Fibroblast of pulmonary artery (primary cell): ENCODE measurements at regions not wholly inside any gene's neighbourhood (a gene's known extent, or its start where the extent isn't known, plus 50 kb on each side); places are given as distances from the start of the nearest gene placed in this dataset.
A peak's percentile ranks its signal among the peaks of the same experiment; 100 is the strongest.

Experiments
- DNase-seq: peaks from one replicate; pipeline ENCODE4 v3.0.0-alpha.2; 2010; ENCODE audit warnings: low read depth
- H3K4me3 ChIP-seq: replicated peaks from 2 replicates; pipeline ENCODE4 v1.5.1; 2011; ENCODE audit warnings: low read depth, mild to moderate bottlenecking, control low read depth, low read length, moderate library complexity
- CTCF ChIP-seq: IDR thresholded peaks from 2 replicates; pipeline ENCODE4 v1.5.1; 2011; ENCODE audit warnings: mild to moderate bottlenecking, control low read depth, low read length, inconsistent platforms; ENCODE audit errors: missing control alignments

GRCh38 chr18:28725876-28726275, 548.9 kb upstream of the CDH2 start:
- H3K4me3 ChIP-seq: no peak overlapping the region
- no peak for TF ChIP-seq CTCF
- no peak for DNase-seq

- no peak overlapping the region for H3K4me3 ChIP-seq
- no peak for TF ChIP-seq CTCF
- DNase-seq: no peak
These were observed 546.6 kb upstream of the CDH2 start for GRCh38 chr18:28723506-28723905.

GRCh38 chr18:28718696-28719095, 541.8 kb upstream of the CDH2 start:
- no peak for TF ChIP-seq CTCF
- DNase-seq: no peak

GRCh38 chr18:28716338-28716737, 539.4 kb upstream of the CDH2 start:
- H3K4me3 ChIP-seq: no peak overlapping the region
- no peak for DNase-seq

More at GRCh38 chr18:28718696-28719095, 541.8 kb upstream of the CDH2 start:
- no peak overlapping the region for H3K4me3 ChIP-seq

GRCh38 chr18:28715206-28715605, 538.3 kb upstream of the CDH2 start:
- DNase-seq: peak; percentile 45
- no peak overlapping the region for H3K4me3 ChIP-seq
- TF ChIP-seq CTCF: no peak

More at GRCh38 chr18:28716338-28716737, 539.4 kb upstream of the CDH2 start:
- no peak for TF ChIP-seq CTCF

- no peak for TF ChIP-seq CTCF
- no peak for DNase-seq
- no peak overlapping the region for H3K4me3 ChIP-seq
These were observed 537.6 kb upstream of the CDH2 start for GRCh38 chr18:28714498-28714897.

GRCh38 chr18:28712796-28713425, 536.0 kb upstream of the CDH2 start:
- no peak overlapping the region for H3K4me3 ChIP-seq
- no peak for TF ChIP-seq CTCF
- no peak for DNase-seq
